ENCODE measurements at regions not wholly inside any gene's neighbourhood (a gene's known extent, or its start where the extent isn't known, plus 50 kb on each side); places are given as distances from the start of the nearest gene placed in this dataset.

- no peak for DNase-seq (ENCODE audit: low spot score)
Observed at GRCh38 chr11:16685914-16686313, 52.5 kb upstream of the C11orf58 start.

GRCh38 chr11:16678466-16679116, 59.9 kb upstream of the C11orf58 start:
- DNase-seq (ENCODE audit: low spot score), result no peak

- DNase-seq (ENCODE audit: low spot score), result no peak
Observed at GRCh38 chr11:16669799-16670415, 68.5 kb upstream of the C11orf58 start.

GRCh38 chr11:16632295-16633200, 105.9 kb upstream of the C11orf58 start:
- DNase-seq (ENCODE audit: low spot score), result no peak

GRCh38 chr11:16630651-16631050, 107.8 kb upstream of the C11orf58 start:
- DNase-seq (ENCODE audit: low spot score), result no peak

- no peak for DNase-seq (ENCODE audit: low spot score)
Observed at GRCh38 chr11:16618431-16618830, 120.0 kb upstream of the C11orf58 start.

GRCh38 chr11:16615480-16615879, 123.0 kb upstream of the C11orf58 start:
- DNase-seq (ENCODE audit: low spot score), result no peak

- peak; percentile 33 for DNase-seq (ENCODE audit: low spot score)
Observed at GRCh38 chr11:16613512-16614381, 124.7 kb upstream of the C11orf58 start.

- DNase-seq (ENCODE audit: low spot score), result no peak
Observed at GRCh38 chr11:16613262-16613511, 125.3 kb upstream of the C11orf58 start.

GRCh38 chr11:16612566-16613261, 125.7 kb upstream of the C11orf58 start:
- no peak for DNase-seq (ENCODE audit: low spot score)

GRCh38 chr11:16611926-16612565, 126.4 kb upstream of the C11orf58 start:
- no peak for DNase-seq (ENCODE audit: low spot score)

GRCh38 chr11:16611401-16611921, 127.0 kb upstream of the C11orf58 start:
- DNase-seq (ENCODE audit: low spot score), result no peak

GRCh38 chr11:16610738-16611388, 127.6 kb upstream of the C11orf58 start:
- DNase-seq (ENCODE audit: low spot score), result no peak

- no peak for DNase-seq (ENCODE audit: low spot score)
Observed at GRCh38 chr11:16610213-16610737, 128.2 kb upstream of the C11orf58 start.

GRCh38 chr11:16609769-16610168, 128.7 kb upstream of the C11orf58 start:
- no peak for DNase-seq (ENCODE audit: low spot score)

GRCh38 chr11:16607675-16608644, 130.5 kb upstream of the C11orf58 start:
- no peak for DNase-seq (ENCODE audit: low spot score)

- DNase-seq (ENCODE audit: low spot score), result no peak
Observed at GRCh38 chr11:16606784-16607674, 131.4 kb upstream of the C11orf58 start.
